LNCAP (cell line): ENCODE measurements at regions not wholly inside any gene's neighbourhood (a gene's known extent, or its start where the extent isn't known, plus 50 kb on each side); places are given as distances from the start of the nearest gene placed in this dataset.

Experiments used
- CTCF ChIP-seq: fragments of 450-650 bp; IDR thresholded peaks from 2 replicates; pipeline ENCODE4 v1.5.1; 2017; ENCODE audit warnings: mild to moderate bottlenecking

- no peak for TF ChIP-seq CTCF
Measured at GRCh38 chr1:81547261-81547911, 253.3 kb upstream of the ADGRL2 start.

DNA sequence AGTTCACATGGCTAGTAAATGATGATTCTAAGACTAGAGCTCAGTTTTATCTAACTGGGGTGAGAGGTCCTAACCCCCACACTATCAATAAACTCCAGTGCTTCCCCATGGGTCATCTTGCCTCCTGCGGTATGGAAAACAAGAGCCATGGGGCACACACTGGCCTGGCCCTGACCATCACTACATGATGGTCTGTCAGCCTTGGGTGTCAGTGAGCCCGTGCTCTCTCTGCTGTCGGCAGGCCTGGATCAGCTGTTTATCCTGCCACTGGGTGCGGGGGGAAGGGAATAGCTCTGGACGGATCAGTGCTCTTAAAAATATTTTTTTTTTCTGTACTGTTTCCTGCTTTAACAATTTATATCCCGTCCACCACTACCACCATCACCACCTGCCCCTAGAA lies 255.0 kb upstream of the ADGRL2 start:
- TF ChIP-seq CTCF: no peak

DNA sequence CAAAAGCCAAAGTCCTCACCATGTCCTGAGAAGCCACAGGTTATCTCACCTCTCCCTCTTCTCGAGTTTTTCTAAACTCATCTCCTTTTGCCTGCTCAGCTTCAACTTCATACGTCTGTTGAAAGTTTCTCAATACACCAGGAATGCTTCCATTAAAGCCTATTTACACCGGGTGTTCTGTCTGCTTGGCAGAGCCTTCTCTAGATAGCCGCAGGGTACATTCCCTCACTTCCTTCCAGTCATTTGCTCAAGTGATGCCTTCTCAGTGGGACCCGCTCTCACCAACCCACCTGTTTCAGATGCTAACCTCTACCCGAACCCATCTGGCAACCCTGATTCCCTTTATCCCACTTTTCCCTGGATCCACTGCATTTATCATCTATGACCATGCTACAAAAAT lies 257.0 kb upstream of the ADGRL2 start:
- no peak for TF ChIP-seq CTCF

GRCh38 chr1:81542196-81542595 lies 258.5 kb upstream of the ADGRL2 start:
- no peak for TF ChIP-seq CTCF

GRCh38 chr1:81540216-81540615 lies 260.5 kb upstream of the ADGRL2 start:
- no peak for TF ChIP-seq CTCF

GRCh38 chr1:81529014-81529413 lies 271.7 kb upstream of the ADGRL2 start:
- TF ChIP-seq CTCF: no peak

GRCh38 chr1:81525085-81525484 lies 275.6 kb upstream of the ADGRL2 start:
- no peak for TF ChIP-seq CTCF

- no peak for TF ChIP-seq CTCF
Measured at GRCh38 chr1:81519987-81520386, 280.7 kb upstream of the ADGRL2 start.
